Endothelial cell of umbilical vein (primary cell): ENCODE measurements at regions not wholly inside any gene's neighbourhood (a gene's known extent, or its start where the extent isn't known, plus 50 kb on each side); places are given as distances from the start of the nearest gene placed in this dataset.

Experiments
- BruUV-seq: library from RNA; stranded (reverse); fragments of 400-500 nt; replicated peaks from 2 replicates; lab custom pipeline; 2021; lab: Mats Ljungman, UMichigan
- CTCF ChIA-PET: fragments of 300-600, 350-600 bp; sonication (Branson Sonifier 250); formaldehyde crosslinking; loops from one replicate; lab custom pipeline; 2021; ENCODE audit warnings: antibody characterized with exemption, inconsistent platforms; lab: Charles Lee
- POLR2A ChIA-PET: fragments of 300-600, 350-600 bp; sonication (Branson Sonifier 250); formaldehyde crosslinking; loops from one replicate; lab custom pipeline; 2021; ENCODE audit warnings: antibody characterized with exemption, inconsistent platforms; lab: Charles Lee
- DNase-seq: peaks from one replicate; pipeline ENCODE4 v3.0.0-alpha.2; 2011; ENCODE audit warnings: low read depth, low spot score
- FAIRE-seq: peaks from 2 replicates; lab custom pipeline; 2011; peaks lifted over from hg19 to GRCh38; lab: Jason Lieb, UNC
- H2AFZ ChIP-seq: 2 replicates; pipeline ENCODE4 v1.6.0; 2012; ENCODE audit warnings: low read depth, low read length, control low read depth, inconsistent platforms
- H3K27ac ChIP-seq: 2 replicates; pipeline ENCODE4 v1.5.1; 2011; ENCODE audit warnings: low read depth, mild to moderate bottlenecking, control low read depth, low read length, moderate library complexity; ENCODE audit not compliant: insufficient read depth
- H3K27me3 ChIP-seq, 2 experiments: 2 replicates each; pipeline versions ENCODE4 v1.6.0 to v1.6.1; 2011; ENCODE audit warnings: low read length in 2 of 2, mixed read lengths in 1 of 2; ENCODE audit not compliant: control insufficient read depth in 2 of 2, insufficient read depth in 2 of 2
- H3K36me3 ChIP-seq, 2 experiments: 2 replicates in 1 of 2; 3 replicates in 1 of 2; pipeline ENCODE4 v1.5.1; 2011; ENCODE audit warnings: low read length in 2 of 2, mild to moderate bottlenecking in 1 of 2, moderate library complexity in 1 of 2; ENCODE audit not compliant: control insufficient read depth in 2 of 2, insufficient read depth in 2 of 2; ENCODE audit errors: extremely low read depth in 1 of 2
- H3K4me1 ChIP-seq: 3 replicates; pipeline ENCODE4 v1.5.1; 2011; ENCODE audit warnings: mild to moderate bottlenecking, low read length; ENCODE audit not compliant: control insufficient read depth, insufficient read depth; ENCODE audit errors: extremely low read depth
- H3K4me2 ChIP-seq: 2 replicates; pipeline ENCODE4 v1.6.1; 2011; ENCODE audit warnings: low read length, control low read depth, mixed read lengths; ENCODE audit not compliant: insufficient read depth
- H3K4me3 ChIP-seq, 3 experiments: fragments of 200-600 bp in 1 of 3; sonication (generic), shearing (Covaris generic) in 1 of 3; replicated peaks in 1 of 3; 2 replicates each; pipeline ENCODE4 v1.5.1; 2011 to 2016; ENCODE audit warnings: control low read depth in 3 of 3, low read length in 3 of 3, mild to moderate bottlenecking in 2 of 3, inconsistent platforms in 1 of 3, low read depth in 1 of 3, moderate library complexity in 1 of 3; ENCODE audit not compliant: insufficient read depth in 1 of 3
- H3K79me2 ChIP-seq: 2 replicates; pipeline ENCODE4 v1.6.0; 2012; ENCODE audit warnings: low read length, inconsistent platforms; ENCODE audit not compliant: control insufficient read depth, insufficient read depth
- H3K9ac ChIP-seq: replicated peaks from 2 replicates; pipeline ENCODE3; 2011; ENCODE audit warnings: low read length, control low read depth; ENCODE audit not compliant: insufficient read depth; ENCODE audit errors: extremely low read depth
- H3K9me1 ChIP-seq: replicated peaks from 3 replicates; pipeline ENCODE4 v1.6.0; 2011; ENCODE audit warnings: mild to moderate bottlenecking, low read length; ENCODE audit not compliant: control insufficient read depth, insufficient read depth; ENCODE audit errors: extremely low read depth
- H3K9me3 ChIP-seq: replicated peaks from 2 replicates; pipeline ENCODE4 v1.5.1; 2012; ENCODE audit warnings: low read length, inconsistent platforms; ENCODE audit not compliant: control insufficient read depth, insufficient read depth
- H4K20me1 ChIP-seq: replicated peaks from 2 replicates; pipeline ENCODE3; 2011; ENCODE audit warnings: mild to moderate bottlenecking, low read length; ENCODE audit not compliant: control insufficient read depth, insufficient read depth; ENCODE audit errors: extremely low read depth
- CTCF ChIP-seq, 2 donors: IDR thresholded peaks; 1 replicate in 1 of 2; 2 replicates in 1 of 2; pipeline ENCODE4 v1.5.1; 2011; ENCODE audit warnings: low read length in 2 of 2, mild to moderate bottlenecking in 2 of 2, moderate library complexity in 2 of 2, control low read depth in 1 of 2, inconsistent platforms in 1 of 2, low read depth in 1 of 2; ENCODE audit not compliant: insufficient read depth in 1 of 2; ENCODE audit errors: extremely low read depth in 1 of 2
- EZH2 ChIP-seq: IDR thresholded peaks from 2 replicates; pipeline ENCODE4 v1.6.1; 2012; ENCODE audit warnings: borderline replicate concordance, low read depth, mild to moderate bottlenecking, moderate library complexity, low read length, inconsistent platforms; ENCODE audit not compliant: severe bottlenecking
- FOS ChIP-seq: IDR thresholded peaks from 2 replicates; pipeline ENCODE4 v1.6.1; 2011; ENCODE audit warnings: mild to moderate bottlenecking, low read length, moderate library complexity, borderline replicate concordance; ENCODE audit not compliant: insufficient read depth
- GATA2 ChIP-seq: IDR thresholded peaks from 2 replicates; pipeline ENCODE4 v1.7.0; 2011; ENCODE audit warnings: low read depth, mild to moderate bottlenecking, moderate library complexity, mixed read lengths, low read length; ENCODE audit not compliant: insufficient read length, insufficient read depth
- JUN ChIP-seq: IDR thresholded peaks from 2 replicates; pipeline ENCODE4 v1.6.1; 2011; ENCODE audit warnings: borderline replicate concordance, low read depth; ENCODE audit not compliant: insufficient read length, insufficient read depth
- MAX ChIP-seq: IDR thresholded peaks from 2 replicates; pipeline ENCODE4 v1.6.1; 2011; ENCODE audit not compliant: insufficient read depth, insufficient read length
- MYC ChIP-seq: IDR thresholded peaks from one replicate; pipeline ENCODE4 v1.6.1; 2011; ENCODE audit warnings: mild to moderate bottlenecking, low read depth, low read length
- POLR2A ChIP-seq: IDR thresholded peaks from 2 replicates; pipeline ENCODE4 v1.6.1; 2012; ENCODE audit warnings: low read depth, mild to moderate bottlenecking, control low read depth, low read length
- POLR2AphosphoS5 ChIP-seq: IDR thresholded peaks from 2 replicates; pipeline ENCODE4 v1.6.1; 2012; ENCODE audit warnings: low read depth, mild to moderate bottlenecking, control low read depth, low read length, moderate library complexity; ENCODE audit not compliant: insufficient read depth
- dilution Hi-C: fragments of 300-500 bp; cut with MboI; formaldehyde crosslinking; loops from one replicate; pipeline ENCODE4 v1.15.0; 2019; ENCODE audit warnings: low sequenced_read_pairs; ENCODE audit not compliant: extremely low pct_ligation_motif_present
- intact Hi-C: fragments of 100-400 bp; cut with micrococcal nuclease; formaldehyde crosslinking; loops from one replicate; pipeline ENCODE4 v1.10.0; 2022

GRCh38 chr6:28774292-28775051 lies 149.3 kb downstream of the TRIM27 start:
- Histone ChIP-seq H3K4me1 (no peaks in the 10 kb centered on the region), H3K9ac (no peak overlapping the region), H3K9me3 (no peaks in the 10 kb centered on the region), H4K20me1 (no peaks in the 10 kb centered on the region), H3K4me3 (no peak overlapping the region), H3K27me3 (peaks cover 83 to 93% of the 10 kb centered on the region in 2 experiments), H3K36me3 (no peaks in the 10 kb centered on the region), H3K9me1 (no peaks in the 10 kb centered on the region), H3K27ac (no peak overlapping the region), H3K79me2 (no peaks in the 10 kb centered on the region), H2AFZ (no peak overlapping the region), H3K4me2 (no peak overlapping the region)
- peak; percentile 72 for TF ChIP-seq EZH2
- TF ChIP-seq MAX = no peak
- TF ChIP-seq MYC = no peak
- CTCF ChIA-PET = no interaction called here
- BruUV-seq = no TSS peak
- POLR2A ChIA-PET = no interaction called here
- intact Hi-C loops = no loop called here
- dilution Hi-C loops = no loop called here
- FAIRE-seq (no peak), DNase-seq (no peak)

- Histone ChIP-seq H3K79me2 (no peaks in the 10 kb centered on the region), H3K36me3 (no peaks in the 10 kb centered on the region), H3K27me3 (peaks cover 83 to 94% of the 10 kb centered on the region in 2 experiments), H3K4me1 (no peaks in the 10 kb centered on the region), H3K9ac (no peak overlapping the region), H2AFZ (no peak overlapping the region), H3K9me1 (no peaks in the 10 kb centered on the region), H4K20me1 (no peaks in the 10 kb centered on the region), H3K27ac (no peak overlapping the region), H3K9me3 (no peaks in the 10 kb centered on the region), H3K4me3 (no peak overlapping the region), H3K4me2 (no peak overlapping the region)
- intact Hi-C loops = no loop called here
- POLR2A ChIA-PET = no interaction called here
- no TSS peak for BruUV-seq
- TF ChIP-seq POLR2A = no peak
- TF ChIP-seq EZH2 = no peak
- TF ChIP-seq MAX = no peak
- TF ChIP-seq FOS = no peak
- TF ChIP-seq CTCF (IDR thresholded peaks at IDR 0.05; ENCODE audit: extremely low read depth in 1 of 2, insufficient read depth in 1 of 2, low read depth in 1 of 2, low read length in 2 of 2) = no peak
- no peak for TF ChIP-seq GATA2
- TF ChIP-seq JUN = no peak
- no peak for TF ChIP-seq MYC
- TF ChIP-seq POLR2AphosphoS5 = no peak
- no peak for DNase-seq
- dilution Hi-C loops = no loop called here
- CTCF ChIA-PET = no interaction called here
- no peak for FAIRE-seq
These were observed 148.8 kb downstream of the TRIM27 start for GRCh38 chr6:28775052-28775376.
